ENCODE measurements at regions not wholly inside any gene's neighbourhood (a gene's known extent, or its start where the extent isn't known, plus 50 kb on each side); places are given as distances from the start of the nearest gene placed in this dataset.

DNA sequence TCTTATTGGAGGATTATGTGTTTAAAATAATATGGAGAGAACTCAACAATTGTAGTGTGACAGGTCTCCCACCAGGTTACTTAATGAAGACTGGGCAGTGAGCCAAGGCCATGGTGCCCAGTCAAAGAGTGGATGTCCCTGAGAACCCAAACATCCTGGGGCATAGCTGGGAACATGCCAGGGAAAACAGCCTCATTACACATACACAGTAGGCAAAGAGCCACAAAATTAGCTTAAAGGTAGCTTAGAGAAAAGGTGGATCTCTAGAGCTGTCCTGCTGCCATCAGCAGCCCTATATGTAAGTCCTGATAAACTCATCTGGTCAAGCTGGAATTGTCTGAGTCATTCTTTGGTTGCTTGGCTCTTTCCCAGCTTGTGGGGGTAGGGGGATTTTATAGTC lies 287.8 kb downstream of the PHF14 start:
- H3K9me3 ChIP-seq (ENCODE audit: control insufficient read depth, insufficient read depth, low read length) = peaks cover 1% of the 10 kb centered on the region; the same call in 1 of the 2 replicates
- intact Hi-C loops (cut with micrococcal nuclease) = no loop called here
- H2AK9ac ChIP-seq (replicated peaks; ENCODE audit: low read depth, low read length, poor library complexity) = no peak overlapping the region
- H3K9me1 ChIP-seq (ENCODE audit: insufficient read depth, low read length) = no peaks in the 10 kb centered on the region
- in situ Hi-C loops (cut with MboI; ENCODE audit: low sequenced_read_pairs) = no loop called here
- H2BK15ac ChIP-seq (ENCODE audit: low read depth, low read length) = no peak overlapping the region
- H2BK120ac ChIP-seq (ENCODE audit: low read depth, low read length) = no peak overlapping the region
- H2AK5ac ChIP-seq (ENCODE audit: low read depth, low read length) = no peak overlapping the region
- no peak overlapping the region for H2BK20ac ChIP-seq (ENCODE audit: low read depth, low read length)
- H4K8ac ChIP-seq (ENCODE audit: low read depth in 2 of 2, low read length in 2 of 2) = no peak overlapping the region
- DNase-seq (no peak), ATAC-seq (ENCODE audit: low read depth) (no peak)
- no peaks in the 10 kb centered on the region for H4K20me1 ChIP-seq (ENCODE audit: insufficient read depth, low read length)
- ChIA-PET CTCF (no interaction called here), POLR2A (ENCODE audit: unreplicated experiment) (interaction anchor here (0.6 kb wide), 1 partner anchor 10 kb away, joined by 3 read pairs; no protein-coding TSS in a partner anchor)
- H3K56ac ChIP-seq (ENCODE audit: extremely low read depth, insufficient read depth, low read length) = no peak overlapping the region
- no peak overlapping the region for H3K27ac ChIP-seq (ENCODE audit: insufficient read depth, low read length)
- H3K9ac ChIP-seq (ENCODE audit: low read depth, low read length) = no peak overlapping the region
- H3K4me1 ChIP-seq (ENCODE audit: control insufficient read depth, insufficient read depth, low read length) = no peaks in the 10 kb centered on the region
- no peak overlapping the region for H3K4me3 ChIP-seq (ENCODE audit: insufficient read depth, low read depth, low read length)
- dilution Hi-C loops (cut with HindIII; ENCODE audit: low sequenced_read_pairs, unreplicated experiment) = no loop called here
- no peak overlapping the region for H3K18ac ChIP-seq (ENCODE audit: low read depth, low read length)
- H3K4me2 ChIP-seq (ENCODE audit: low read depth, low read length) = no peak overlapping the region
- H3K14ac ChIP-seq (replicated peaks; ENCODE audit: low read depth, low read length) = no peak overlapping the region
- H4K91ac ChIP-seq (ENCODE audit: insufficient read depth, low read depth, low read length) = no peak overlapping the region
- TF ChIP-seq FOS (IDR thresholded peaks at IDR 0.05; ENCODE audit: low read depth, low read length) (no peak), RFX5 (IDR thresholded peaks at IDR 0.05; ENCODE audit: low read depth, low read length) (no peak), POLR2A (IDR thresholded peaks at IDR 0.05; ENCODE audit: low read depth, low read length) (no peak), BHLHE40 (IDR thresholded peaks at IDR 0.05; ENCODE audit: low read depth, low read length) (no peak), MXI1 (IDR thresholded peaks at IDR 0.05; ENCODE audit: borderline replicate concordance, low read depth, low read length) (no peak)
- TF ChIP-seq, protein P1, sequence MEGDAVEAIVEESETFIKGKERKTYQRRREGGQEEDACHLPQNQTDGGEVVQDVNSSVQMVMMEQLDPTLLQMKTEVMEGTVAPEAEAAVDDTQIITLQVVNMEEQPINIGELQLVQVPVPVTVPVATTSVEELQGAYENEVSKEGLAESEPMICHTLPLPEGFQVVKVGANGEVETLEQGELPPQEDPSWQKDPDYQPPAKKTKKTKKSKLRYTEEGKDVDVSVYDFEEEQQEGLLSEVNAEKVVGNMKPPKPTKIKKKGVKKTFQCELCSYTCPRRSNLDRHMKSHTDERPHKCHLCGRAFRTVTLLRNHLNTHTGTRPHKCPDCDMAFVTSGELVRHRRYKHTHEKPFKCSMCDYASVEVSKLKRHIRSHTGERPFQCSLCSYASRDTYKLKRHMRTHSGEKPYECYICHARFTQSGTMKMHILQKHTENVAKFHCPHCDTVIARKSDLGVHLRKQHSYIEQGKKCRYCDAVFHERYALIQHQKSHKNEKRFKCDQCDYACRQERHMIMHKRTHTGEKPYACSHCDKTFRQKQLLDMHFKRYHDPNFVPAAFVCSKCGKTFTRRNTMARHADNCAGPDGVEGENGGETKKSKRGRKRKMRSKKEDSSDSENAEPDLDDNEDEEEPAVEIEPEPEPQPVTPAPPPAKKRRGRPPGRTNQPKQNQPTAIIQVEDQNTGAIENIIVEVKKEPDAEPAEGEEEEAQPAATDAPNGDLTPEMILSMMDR (conservative IDR thresholded peaks at IDR 0.05; ENCODE audit: low read depth, low read length) = no peak
- TF ChIP-seq, protein P2, sequence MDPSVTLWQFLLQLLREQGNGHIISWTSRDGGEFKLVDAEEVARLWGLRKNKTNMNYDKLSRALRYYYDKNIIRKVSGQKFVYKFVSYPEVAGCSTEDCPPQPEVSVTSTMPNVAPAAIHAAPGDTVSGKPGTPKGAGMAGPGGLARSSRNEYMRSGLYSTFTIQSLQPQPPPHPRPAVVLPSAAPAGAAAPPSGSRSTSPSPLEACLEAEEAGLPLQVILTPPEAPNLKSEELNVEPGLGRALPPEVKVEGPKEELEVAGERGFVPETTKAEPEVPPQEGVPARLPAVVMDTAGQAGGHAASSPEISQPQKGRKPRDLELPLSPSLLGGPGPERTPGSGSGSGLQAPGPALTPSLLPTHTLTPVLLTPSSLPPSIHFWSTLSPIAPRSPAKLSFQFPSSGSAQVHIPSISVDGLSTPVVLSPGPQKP (IDR thresholded peaks at IDR 0.05; ENCODE audit: borderline replicate concordance, low read depth, low read length) = no peak
- H3K36me3 ChIP-seq (ENCODE audit: control insufficient read depth, insufficient read depth, low read length) = no peaks in the 10 kb centered on the region
- H4K5ac ChIP-seq (ENCODE audit: low read depth, low read length) = no peak overlapping the region
- H3K23ac ChIP-seq (ENCODE audit: low read depth, low read length) = no peak overlapping the region
- no TSS peak for BruUV-seq (replicated peaks)
- no peak overlapping the region for H2BK5ac ChIP-seq (ENCODE audit: low read depth, low read length, poor library complexity, severe bottlenecking)
- H3K4ac ChIP-seq (ENCODE audit: low read depth, low read length) = no peak overlapping the region
- H3K79me1 ChIP-seq (ENCODE audit: low read depth in 1 of 2, low read length in 2 of 2) = no peaks in the 10 kb centered on the region
- no peaks in the 10 kb centered on the region for H3K27me3 ChIP-seq (ENCODE audit: control insufficient read depth, insufficient read depth, low read length)
- no peak overlapping the region for H2AFZ ChIP-seq (replicated peaks; ENCODE audit: low read length, poor library complexity)
